Cardiac muscle cell (in vitro differentiated cells and primary cell): ENCODE measurements at regions not wholly inside any gene's neighbourhood (a gene's known extent, or its start where the extent isn't known, plus 50 kb on each side); places are given as distances from the start of the nearest gene placed in this dataset.
"Not testable (repeated sequence)": the region's sequence is repeated elsewhere in the genome, so short reads cannot be mapped to it uniquely, and the experiment has no call there.

ENCODE experiments used
- DNase-seq, 2 donors: peaks; one replicate each; pipeline versions ENCODE4 v3.0.0 to v3.0.0-alpha.2; 2010 to 2017; ENCODE audit warnings: low read depth in 1 of 2, low spot score in 1 of 2
- H3K27ac ChIP-seq: fragments of 200-600 bp; sonication (generic); 2 replicates; pipeline ENCODE4 v1.5.1; 2016
- H3K27me3 ChIP-seq: fragments of 200-600 bp; sonication (generic); 2 replicates; pipeline ENCODE4 v1.6.0; 2016; ENCODE audit warnings: control low read depth
- H3K36me3 ChIP-seq: fragments of 200-600 bp; sonication (generic); 2 replicates; pipeline ENCODE4 v1.5.1; 2016; ENCODE audit warnings: control low read depth
- H3K4me1 ChIP-seq: fragments of 200-600 bp; sonication (generic); 2 replicates; pipeline ENCODE4 v1.8.1; 2017; ENCODE audit warnings: low read depth, mild to moderate bottlenecking, mixed run types
- H3K4me3 ChIP-seq: fragments of 200-600 bp; sonication (generic); 2 replicates; pipeline ENCODE4 v1.5.1; 2016; ENCODE audit warnings: mild to moderate bottlenecking
- H3K9me3 ChIP-seq: fragments of 200-600 bp; sonication (generic); 2 replicates; pipeline ENCODE4 v1.5.1; 2017; ENCODE audit warnings: low read depth, mild to moderate bottlenecking, control low read depth
- TF ChIP-seq, protein P1 (sequence below): IDR thresholded peaks from 2 replicates; pipeline ENCODE4 v1.5.1; 2012; ENCODE audit warnings: low read depth, mild to moderate bottlenecking, low read length

DNA sequence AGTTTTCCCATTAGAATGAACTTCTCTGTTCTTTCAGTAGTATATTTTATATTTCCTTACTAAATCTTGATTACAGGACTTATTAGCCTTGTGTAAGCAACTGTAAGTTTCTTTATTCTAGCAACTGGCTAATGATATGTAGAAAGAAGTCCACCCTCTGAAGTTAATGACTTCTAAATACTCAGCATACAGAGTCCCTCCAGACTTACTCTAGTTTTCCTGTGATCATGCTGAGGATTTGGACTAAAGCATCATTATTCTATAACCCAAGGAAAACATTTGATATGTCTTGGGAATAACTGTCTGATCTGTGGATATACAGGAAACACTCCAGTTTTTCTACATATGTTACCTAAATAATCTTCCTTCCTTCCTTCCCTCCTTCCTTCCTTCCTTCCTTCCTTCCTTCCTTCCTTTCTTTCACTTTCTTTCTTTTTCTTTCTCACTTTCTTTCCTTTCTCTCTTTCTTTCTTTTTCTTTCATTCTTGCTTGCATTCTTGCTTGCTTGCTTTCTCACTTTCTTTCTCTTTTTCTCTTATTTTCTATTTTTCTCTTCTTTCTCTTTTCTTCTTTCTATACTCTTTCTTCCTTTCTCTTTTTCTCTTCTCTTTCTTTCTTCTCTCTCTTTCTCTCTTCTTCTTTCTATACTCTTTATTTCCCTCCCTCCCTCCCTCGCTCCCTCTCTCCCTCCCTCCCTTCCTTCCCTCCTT is 297.6 kb upstream of the MTPN start:
- Histone ChIP-seq H3K27me3 (no peaks in the 10 kb centered on the region), H3K4me3 (no peak overlapping the region), H3K27ac (no peak overlapping the region), H3K4me1 (no peaks in the 10 kb centered on the region), H3K36me3 (no peaks in the 10 kb centered on the region), H3K9me3 (no peaks in the 10 kb centered on the region)
- TF ChIP-seq, protein P1, sequence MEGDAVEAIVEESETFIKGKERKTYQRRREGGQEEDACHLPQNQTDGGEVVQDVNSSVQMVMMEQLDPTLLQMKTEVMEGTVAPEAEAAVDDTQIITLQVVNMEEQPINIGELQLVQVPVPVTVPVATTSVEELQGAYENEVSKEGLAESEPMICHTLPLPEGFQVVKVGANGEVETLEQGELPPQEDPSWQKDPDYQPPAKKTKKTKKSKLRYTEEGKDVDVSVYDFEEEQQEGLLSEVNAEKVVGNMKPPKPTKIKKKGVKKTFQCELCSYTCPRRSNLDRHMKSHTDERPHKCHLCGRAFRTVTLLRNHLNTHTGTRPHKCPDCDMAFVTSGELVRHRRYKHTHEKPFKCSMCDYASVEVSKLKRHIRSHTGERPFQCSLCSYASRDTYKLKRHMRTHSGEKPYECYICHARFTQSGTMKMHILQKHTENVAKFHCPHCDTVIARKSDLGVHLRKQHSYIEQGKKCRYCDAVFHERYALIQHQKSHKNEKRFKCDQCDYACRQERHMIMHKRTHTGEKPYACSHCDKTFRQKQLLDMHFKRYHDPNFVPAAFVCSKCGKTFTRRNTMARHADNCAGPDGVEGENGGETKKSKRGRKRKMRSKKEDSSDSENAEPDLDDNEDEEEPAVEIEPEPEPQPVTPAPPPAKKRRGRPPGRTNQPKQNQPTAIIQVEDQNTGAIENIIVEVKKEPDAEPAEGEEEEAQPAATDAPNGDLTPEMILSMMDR: no peak
- DNase-seq: no peak

DNA sequence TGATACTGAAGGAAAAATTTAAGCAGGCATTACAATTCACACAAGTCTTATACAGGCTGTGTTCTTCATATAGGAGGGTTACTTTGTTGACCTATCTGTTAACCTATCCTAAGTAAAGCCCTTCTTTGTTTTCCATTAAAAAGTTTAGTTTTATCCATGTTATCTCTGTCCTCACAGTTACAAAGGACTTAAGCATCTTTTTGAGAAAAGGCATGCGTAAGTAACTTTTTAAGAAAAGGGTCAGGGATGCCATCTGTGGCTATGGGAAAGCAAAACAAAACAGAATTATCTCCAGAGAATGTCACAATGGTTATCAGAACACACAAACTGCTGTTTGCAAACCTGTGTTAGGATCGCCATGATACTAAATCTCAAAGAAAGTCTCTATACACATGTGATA is 295.8 kb upstream of the MTPN start:
- no peak overlapping the region for H3K27ac ChIP-seq
- no peaks in the 10 kb centered on the region for H3K4me1 ChIP-seq
- no peak overlapping the region for H3K4me3 ChIP-seq
- H3K27me3 ChIP-seq: no peaks in the 10 kb centered on the region
- H3K9me3 ChIP-seq: no peaks in the 10 kb centered on the region
- DNase-seq: no peak
- TF ChIP-seq, protein P1: no peak
- no peaks in the 10 kb centered on the region for H3K36me3 ChIP-seq

- Histone ChIP-seq H3K4me1 (no peaks in the 10 kb centered on the region), H3K27ac (no peak overlapping the region), H3K27me3 (no peaks in the 10 kb centered on the region), H3K9me3 (no peaks in the 10 kb centered on the region), H3K4me3 (no peak overlapping the region), H3K36me3 (no peaks in the 10 kb centered on the region)
- TF ChIP-seq, protein P1: no peak
- DNase-seq: no peak
These were observed 290.7 kb upstream of the MTPN start for GRCh38 chr7:136267822-136268221.

DNA sequence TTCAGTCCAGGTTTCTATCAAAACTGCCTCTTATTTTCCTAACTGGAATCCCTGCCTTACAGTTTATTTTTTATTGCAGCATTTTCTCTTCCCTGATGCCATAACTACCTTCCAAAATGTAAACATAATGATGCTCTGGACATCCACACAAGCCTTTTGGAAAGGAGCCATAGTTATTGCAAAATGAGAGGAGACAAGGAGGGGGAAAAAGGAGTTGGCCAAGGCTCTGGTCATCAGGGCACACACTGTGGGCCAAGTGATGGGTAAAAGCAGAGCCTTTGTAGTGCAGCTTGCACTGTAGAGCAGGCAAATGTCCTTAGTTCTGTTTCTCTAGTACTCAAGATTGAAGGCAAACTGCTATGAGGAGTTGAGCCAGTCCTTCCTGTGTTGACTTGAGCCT is 289.3 kb upstream of the MTPN start:
- TF ChIP-seq, protein P1: no peak
- no peak overlapping the region for H3K27ac ChIP-seq
- no peak overlapping the region for H3K4me3 ChIP-seq
- DNase-seq: no peak
- no peaks in the 10 kb centered on the region for H3K36me3 ChIP-seq
- no peaks in the 10 kb centered on the region for H3K9me3 ChIP-seq
- H3K4me1 ChIP-seq: no peaks in the 10 kb centered on the region
- no peaks in the 10 kb centered on the region for H3K27me3 ChIP-seq

- not testable (repeated sequence) for H3K36me3 ChIP-seq, H3K9me3 ChIP-seq, H3K27me3 ChIP-seq
These were observed 287.1 kb upstream of the MTPN start for GRCh38 chr7:136264304-136264703.

DNA sequence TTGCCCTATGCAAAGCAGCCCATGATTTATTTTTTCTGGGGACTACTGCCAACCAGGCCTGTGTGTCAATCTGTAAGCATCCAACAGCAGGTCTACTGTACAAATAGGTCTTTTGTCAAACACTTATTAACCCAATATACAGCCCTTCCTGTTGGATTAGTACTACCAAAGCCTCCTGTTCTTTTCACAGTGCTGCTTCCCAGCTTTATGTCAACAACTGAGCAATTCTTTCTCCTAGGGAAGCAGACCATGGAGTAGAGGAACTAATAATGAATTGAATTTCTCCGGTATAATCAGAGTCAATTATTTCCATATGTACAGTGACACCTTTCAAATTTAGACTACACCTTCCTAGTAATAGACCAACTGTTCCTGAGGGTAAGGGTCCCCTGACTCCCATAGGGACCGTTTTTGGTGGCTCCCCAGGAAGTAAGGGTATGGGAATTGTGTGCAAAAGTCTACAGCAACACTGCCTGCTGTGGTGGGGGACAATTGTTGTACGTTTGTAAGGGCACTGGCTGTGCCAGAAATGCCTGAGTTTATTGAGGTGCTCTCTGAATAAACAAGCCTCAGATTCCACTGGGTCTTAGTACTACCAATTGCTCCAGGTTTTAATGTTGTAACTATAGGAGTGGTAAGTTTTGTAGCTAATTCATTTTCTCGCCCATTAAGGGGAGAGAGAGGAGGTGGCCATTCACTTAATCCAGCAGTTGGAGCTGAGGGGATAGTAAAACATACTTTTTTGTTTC is 286.1 kb upstream of the MTPN start:
- not testable (repeated sequence) for H3K36me3 ChIP-seq, H3K4me3 ChIP-seq, H3K4me1 ChIP-seq, DNase-seq, H3K27me3 ChIP-seq, H3K9me3 ChIP-seq, H3K27ac ChIP-seq

More at GRCh38 chr7:136264304-136264703, 287.1 kb upstream of the MTPN start:
- not testable (repeated sequence) for H3K27ac ChIP-seq, H3K4me1 ChIP-seq, H3K4me3 ChIP-seq, DNase-seq

DNA sequence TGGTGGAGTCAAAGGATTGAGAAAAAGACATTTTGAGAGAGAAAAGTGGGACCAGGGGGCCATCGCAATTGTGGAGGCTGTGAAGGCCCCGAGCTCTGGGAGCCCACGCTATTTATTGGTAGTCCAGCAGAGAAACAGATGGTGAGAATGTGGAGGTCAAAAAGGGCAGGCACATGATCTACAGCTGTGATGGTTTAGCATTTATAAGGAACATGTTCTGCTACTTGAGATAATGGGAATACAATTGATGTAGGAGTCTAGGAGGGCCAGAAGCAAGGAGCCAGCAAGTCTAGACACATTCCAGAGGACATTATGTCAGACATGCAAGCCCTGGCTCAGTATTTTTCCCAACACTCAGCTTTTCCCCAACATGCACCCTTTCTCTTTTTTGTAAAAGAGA is 283.4 kb upstream of the MTPN start:
- not testable (repeated sequence) for H3K36me3 ChIP-seq, H3K27me3 ChIP-seq, H3K4me1 ChIP-seq, H3K27ac ChIP-seq, H3K4me3 ChIP-seq, H3K9me3 ChIP-seq, DNase-seq
